ENCODE measurements at regions not wholly inside any gene's neighbourhood (a gene's known extent, or its start where the extent isn't known, plus 50 kb on each side); places are given as distances from the start of the nearest gene placed in this dataset.

- TF ChIP-seq POLR2AphosphoS5 (IDR thresholded peaks at IDR 0.05; ENCODE audit: borderline replicate concordance, low read depth, low read length), result no peak
- TF ChIP-seq EZH2 (IDR thresholded peaks at IDR 0.05), result no peak
Measured at GRCh38 chr18:10378688-10379420, 75.6 kb upstream of the APCDD1 start.
